A204.1 (cell line): ENCODE measurements at regions not wholly inside any gene's neighbourhood (a gene's known extent, or its start where the extent isn't known, plus 50 kb on each side); places are given as distances from the start of the nearest gene placed in this dataset.
"Not testable (repeated sequence)": the region's sequence is repeated elsewhere in the genome, so short reads cannot be mapped to it uniquely, and the experiment has no call there.

Experiments
- FAIRE-seq: peaks from 2 replicates; lab custom pipeline; 2012; peaks lifted over from hg19 to GRCh38; lab: Jason Lieb, UNC

- no peak for FAIRE-seq
These were observed 804.6 kb upstream of the ZWINT start for GRCh38 chr10:57165671-57166070.

GRCh38 chr10:57162231-57162630 lies 801.2 kb upstream of the ZWINT start:
- FAIRE-seq = no peak

- FAIRE-seq = no peak
These were observed 800.1 kb upstream of the ZWINT start for GRCh38 chr10:57161157-57161556.

GRCh38 chr10:57145548-57145947 lies 784.5 kb upstream of the ZWINT start:
- no peak for FAIRE-seq

- no peak for FAIRE-seq
These were observed 782.0 kb upstream of the ZWINT start for GRCh38 chr10:57142925-57143576.

- FAIRE-seq = peak; percentile 61
These were observed 780.6 kb upstream of the ZWINT start for GRCh38 chr10:57141708-57142107.

- no peak for FAIRE-seq
These were observed 758.6 kb upstream of the ZWINT start for GRCh38 chr10:57119684-57120083.

GRCh38 chr10:57113545-57113944 lies 752.5 kb upstream of the ZWINT start:
- FAIRE-seq = no peak

GRCh38 chr10:57102236-57102635 lies 741.2 kb upstream of the ZWINT start:
- no peak for FAIRE-seq

GRCh38 chr10:57098146-57098545 lies 737.1 kb upstream of the ZWINT start:
- FAIRE-seq = no peak

GRCh38 chr10:57096044-57096443 lies 735.0 kb upstream of the ZWINT start:
- no peak for FAIRE-seq

GRCh38 chr10:57094965-57095364 lies 733.9 kb upstream of the ZWINT start:
- FAIRE-seq = no peak

- FAIRE-seq = no peak
These were observed 733.0 kb upstream of the ZWINT start for GRCh38 chr10:57094083-57094482.

- no peak for FAIRE-seq
These were observed 692.5 kb upstream of the ZWINT start for GRCh38 chr10:57053530-57053929.

- no peak for FAIRE-seq
These were observed 688.0 kb upstream of the ZWINT start for GRCh38 chr10:57049096-57049495.

- FAIRE-seq = no peak
These were observed 677.5 kb upstream of the ZWINT start for GRCh38 chr10:57038531-57038930.

GRCh38 chr10:57035310-57035709 lies 674.3 kb upstream of the ZWINT start:
- FAIRE-seq = no peak

- FAIRE-seq = not testable (repeated sequence)
These were observed 671.2 kb upstream of the ZWINT start for GRCh38 chr10:57032301-57032700.

GRCh38 chr10:57031346-57031745 lies 670.3 kb upstream of the ZWINT start:
- FAIRE-seq = no peak

GRCh38 chr10:57026307-57026706 lies 665.2 kb upstream of the ZWINT start:
- no peak for FAIRE-seq

- FAIRE-seq = no peak
These were observed 662.6 kb upstream of the ZWINT start for GRCh38 chr10:57023626-57024025.

GRCh38 chr10:57018452-57018851 lies 657.4 kb upstream of the ZWINT start:
- FAIRE-seq = no peak

GRCh38 chr10:57017356-57018037 lies 656.4 kb upstream of the ZWINT start:
- no peak for FAIRE-seq
